NCI-H2081 (cell line): ENCODE measurements at regions not wholly inside any gene's neighbourhood (a gene's known extent, or its start where the extent isn't known, plus 50 kb on each side); places are given as distances from the start of the nearest gene placed in this dataset.

Experiments
- DNase-seq, 2 experiments: peaks; one replicate each; lab custom pipeline; 2025; lab: John Stamatoyannopoulos, UW

GRCh38 chr3:40817017-40817416 is 292.3 kb downstream of the ZNF621 start:
- DNase-seq, result no peak

DNA sequence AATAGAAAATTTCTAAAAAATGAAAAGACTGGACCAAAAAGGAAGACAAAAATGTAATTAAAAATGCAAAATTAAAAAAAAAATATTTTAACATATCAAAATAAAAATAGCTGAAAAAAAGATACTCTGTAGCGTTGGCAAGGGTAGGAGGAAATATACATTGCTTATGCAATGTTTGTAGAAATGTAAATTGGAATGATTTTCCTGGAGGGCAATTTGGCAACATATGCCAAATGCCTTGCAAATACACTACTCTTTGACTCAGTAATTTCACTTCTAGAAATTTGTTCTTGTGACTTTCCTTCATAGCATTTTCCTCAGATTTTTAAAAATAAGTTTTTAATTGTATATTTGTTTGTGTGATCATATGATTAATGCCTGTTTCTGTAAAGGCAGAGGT is 296.6 kb downstream of the ZNF621 start:
- no peak for DNase-seq

DNA sequence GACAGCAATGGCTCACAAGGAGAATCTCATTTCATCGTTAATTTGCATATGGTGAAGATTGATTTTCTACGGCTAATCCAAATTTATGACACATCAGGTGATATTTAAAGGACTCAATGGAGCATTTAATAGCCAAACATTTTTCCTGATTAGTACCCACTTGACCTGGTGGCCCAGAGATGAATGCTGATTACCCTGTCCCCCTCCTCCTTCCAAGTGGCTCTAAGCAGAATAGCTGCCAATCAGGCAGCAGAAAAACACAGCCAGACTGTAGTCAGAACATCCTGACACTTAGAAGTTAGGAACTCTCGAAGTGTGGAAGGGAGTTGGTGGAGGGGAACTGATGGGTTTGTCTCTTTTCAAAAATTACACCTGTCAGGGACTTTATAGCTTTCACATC is 302.5 kb downstream of the ZNF621 start:
- no peak for DNase-seq

DNA sequence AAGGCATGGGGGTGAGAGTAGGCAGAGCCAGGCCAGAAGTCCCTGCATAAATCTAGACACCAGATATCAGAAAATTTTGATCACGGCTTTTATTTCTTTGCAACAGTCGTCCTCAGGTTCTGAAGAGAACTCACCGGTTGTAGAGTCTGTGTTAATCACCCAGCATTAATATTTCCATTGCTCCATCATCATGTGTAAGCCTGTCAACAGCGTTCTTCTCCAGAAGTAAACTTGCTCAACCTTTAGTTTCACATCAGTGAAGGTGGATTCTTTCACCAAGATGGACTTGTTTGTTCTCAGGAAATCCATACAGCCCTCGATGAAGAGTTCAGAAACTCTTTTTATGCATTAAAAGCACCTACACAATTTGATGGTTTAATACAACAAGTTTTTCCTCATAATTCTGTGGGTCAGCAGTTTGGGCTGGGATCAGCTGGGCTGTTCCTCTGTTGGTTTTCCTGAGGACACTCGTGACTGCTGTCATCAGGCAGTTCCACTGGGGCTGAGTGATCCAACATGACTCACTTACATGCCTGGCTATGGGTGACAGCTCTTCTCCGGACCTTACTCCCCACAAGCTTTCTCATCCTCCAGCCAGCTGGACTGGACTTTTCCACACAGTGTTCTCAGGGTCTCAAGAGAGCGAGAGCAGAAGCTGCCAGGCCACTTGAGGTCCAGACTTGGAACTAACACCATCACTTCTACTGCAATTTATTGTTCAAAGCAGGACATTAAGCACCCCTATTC is 303.4 kb downstream of the ZNF621 start:
- no peak for DNase-seq

GRCh38 chr3:40828741-40829415 is 304.1 kb downstream of the ZNF621 start:
- no peak for DNase-seq

- no peak for DNase-seq
These were observed 305.1 kb downstream of the ZNF621 start for GRCh38 chr3:40829876-40830275.

GRCh38 chr3:40837300-40837699 is 312.5 kb downstream of the ZNF621 start:
- DNase-seq, result no peak

- DNase-seq, result no peak
These were observed 316.4 kb downstream of the ZNF621 start for GRCh38 chr3:40841131-40841530.

- no peak for DNase-seq
These were observed 316.9 kb downstream of the ZNF621 start for GRCh38 chr3:40841570-40842109.

DNA sequence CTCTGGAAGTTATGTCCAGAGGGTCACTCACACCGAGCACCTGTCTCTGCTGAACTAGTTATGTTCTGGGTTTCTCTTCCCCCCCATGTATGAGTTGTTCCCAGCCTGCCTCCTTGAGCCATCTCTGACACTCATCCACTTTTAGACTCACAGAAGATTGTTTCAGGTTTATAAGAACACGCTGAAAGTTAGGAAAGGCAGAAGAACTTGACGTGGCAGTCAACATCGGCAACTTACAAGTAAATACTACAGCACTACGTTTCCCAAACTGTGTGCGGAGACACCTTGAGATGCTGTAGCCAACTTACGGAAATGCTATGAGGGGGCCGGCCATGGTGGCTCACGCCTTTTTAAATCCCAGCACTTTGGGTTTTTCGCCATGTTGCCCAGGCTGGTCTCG is 318.0 kb downstream of the ZNF621 start:
- DNase-seq, result no peak

- DNase-seq, result no peak
These were observed 318.5 kb downstream of the ZNF621 start for GRCh38 chr3:40843208-40843624.

DNA sequence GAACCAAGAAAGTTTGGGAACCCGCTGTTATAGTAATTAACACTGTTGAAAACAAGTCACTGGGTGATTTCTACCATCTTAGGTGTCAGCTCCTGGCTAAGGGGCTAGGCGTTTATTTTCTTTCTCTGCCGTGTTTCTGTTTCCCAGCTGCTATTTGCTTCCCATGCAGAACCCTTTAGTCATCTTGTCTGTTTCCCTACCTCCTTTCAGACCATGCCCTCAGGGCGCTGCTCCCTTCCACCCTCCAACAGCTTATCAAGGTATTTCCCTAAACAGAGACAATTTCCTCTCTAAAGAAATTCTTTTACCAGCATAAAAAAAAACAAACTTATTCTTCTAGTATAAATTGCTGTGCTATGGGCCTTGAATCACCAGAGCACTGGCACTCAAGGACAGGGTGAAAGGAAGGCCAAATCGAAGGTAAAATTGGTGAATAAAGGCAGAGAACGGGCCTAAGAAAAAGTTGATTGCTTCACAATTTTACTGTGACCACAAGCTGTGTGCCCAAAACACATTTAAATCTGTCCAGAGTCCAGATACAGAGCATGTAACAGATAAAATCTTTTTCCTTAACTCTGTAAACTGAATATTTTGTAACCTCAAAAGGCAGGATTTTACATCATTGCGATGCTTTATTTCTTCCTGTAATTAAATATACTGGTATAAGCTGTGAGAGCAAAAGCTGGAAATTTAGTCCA is 319.2 kb downstream of the ZNF621 start:
- DNase-seq, result no peak

GRCh38 chr3:40844896-40845295 is 320.1 kb downstream of the ZNF621 start:
- no peak for DNase-seq

DNA sequence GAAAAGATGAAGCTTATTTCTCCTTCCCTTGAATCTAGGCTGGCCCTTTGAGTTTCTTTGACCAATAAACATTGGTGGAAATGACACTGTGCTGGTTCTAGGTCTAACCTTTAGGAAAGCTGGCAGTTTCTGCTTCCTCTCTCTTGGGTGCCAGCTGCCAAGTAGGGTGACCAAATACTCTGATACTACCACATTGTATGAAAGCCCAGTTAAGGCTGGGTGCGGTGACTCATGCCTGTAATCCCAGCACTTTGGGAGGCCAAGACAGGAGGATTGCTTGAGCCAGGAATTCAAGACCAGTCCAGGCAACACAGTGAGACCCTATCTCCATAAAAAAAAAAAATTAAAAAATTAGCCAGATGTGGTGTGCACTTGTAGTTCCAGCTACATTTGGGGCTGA is 320.7 kb downstream of the ZNF621 start:
- DNase-seq, result no peak

GRCh38 chr3:40845916-40846315 is 321.2 kb downstream of the ZNF621 start:
- DNase-seq, result no peak

- no peak for DNase-seq
These were observed 321.7 kb downstream of the ZNF621 start for GRCh38 chr3:40846451-40846850.

DNA sequence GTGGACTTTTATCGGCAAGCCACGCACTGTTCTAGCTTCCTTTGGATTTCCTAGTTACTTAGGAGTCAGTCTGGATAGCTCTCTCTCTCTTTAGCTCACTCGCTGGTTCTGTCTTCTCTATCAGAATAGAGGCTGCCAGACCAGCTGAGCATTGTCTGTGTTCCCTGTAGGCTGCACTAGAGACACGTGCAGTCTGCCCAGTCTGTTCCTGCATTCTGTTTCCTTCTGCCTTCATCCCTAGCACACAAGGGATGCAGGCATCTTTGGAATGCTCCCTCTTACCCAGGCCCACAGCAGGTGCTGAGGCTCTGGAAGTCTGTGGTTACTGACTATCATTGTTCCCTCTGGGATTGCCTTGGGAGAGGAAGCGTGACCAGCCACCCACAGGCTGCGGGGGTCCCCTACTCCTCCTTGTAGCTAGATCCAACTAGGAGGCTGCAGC is 322.8 kb downstream of the ZNF621 start:
- DNase-seq, result no peak

GRCh38 chr3:40848421-40848820 is 323.7 kb downstream of the ZNF621 start:
- DNase-seq, result no peak

- no peak for DNase-seq
These were observed 326.1 kb downstream of the ZNF621 start for GRCh38 chr3:40850861-40851260.

- no peak for DNase-seq
These were observed 327.1 kb downstream of the ZNF621 start for GRCh38 chr3:40851836-40852235.

GRCh38 chr3:40852712-40853111 is 328.0 kb downstream of the ZNF621 start:
- no peak for DNase-seq

GRCh38 chr3:40853474-40853873 is 328.7 kb downstream of the ZNF621 start:
- DNase-seq, result no peak

DNA sequence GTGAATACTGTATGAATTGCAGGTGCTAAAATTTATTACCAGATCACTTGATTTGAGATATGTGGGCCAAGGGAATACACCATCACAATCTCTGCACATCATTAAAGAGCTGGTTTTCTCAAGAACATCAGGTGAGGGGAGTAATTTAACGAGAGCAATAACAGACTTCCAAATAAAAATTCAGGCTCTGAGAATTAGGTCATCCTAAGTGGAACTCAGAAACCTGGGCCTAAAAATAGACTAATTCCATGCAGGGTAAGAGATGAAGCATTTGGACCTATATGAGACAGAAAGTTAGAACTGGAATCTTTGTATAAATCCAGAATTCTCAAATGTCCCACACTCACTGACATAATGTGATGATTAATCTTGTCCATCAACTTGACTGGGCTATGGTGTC is 331.1 kb downstream of the ZNF621 start:
- no peak for DNase-seq
